ENCODE measurements at regions not wholly inside any gene's neighbourhood (a gene's known extent, or its start where the extent isn't known, plus 50 kb on each side); places are given as distances from the start of the nearest gene placed in this dataset.

DNA sequence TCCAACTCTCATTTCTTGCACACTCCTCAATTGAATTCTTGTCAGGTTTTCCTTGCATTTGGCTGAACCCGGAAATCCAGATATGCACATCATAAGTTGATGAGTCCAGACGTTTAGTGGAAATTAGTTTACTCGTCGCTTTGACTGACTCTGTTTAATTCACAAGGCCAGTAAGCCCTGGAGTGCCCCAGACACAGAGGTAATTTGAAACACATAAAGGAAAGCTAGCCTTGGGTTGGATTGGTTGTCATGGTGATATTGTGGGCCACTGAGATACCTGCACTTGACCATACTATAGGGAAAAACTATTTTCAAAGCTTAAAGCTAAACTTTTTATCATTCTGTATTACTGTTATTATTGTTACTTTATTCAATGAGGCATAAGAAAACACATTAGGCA, 178.3 kb upstream of the CA10 start:
- TF ChIP-seq POLR2A (IDR thresholded peaks at IDR 0.05), result no peak
- TF ChIP-seq, protein P1, sequence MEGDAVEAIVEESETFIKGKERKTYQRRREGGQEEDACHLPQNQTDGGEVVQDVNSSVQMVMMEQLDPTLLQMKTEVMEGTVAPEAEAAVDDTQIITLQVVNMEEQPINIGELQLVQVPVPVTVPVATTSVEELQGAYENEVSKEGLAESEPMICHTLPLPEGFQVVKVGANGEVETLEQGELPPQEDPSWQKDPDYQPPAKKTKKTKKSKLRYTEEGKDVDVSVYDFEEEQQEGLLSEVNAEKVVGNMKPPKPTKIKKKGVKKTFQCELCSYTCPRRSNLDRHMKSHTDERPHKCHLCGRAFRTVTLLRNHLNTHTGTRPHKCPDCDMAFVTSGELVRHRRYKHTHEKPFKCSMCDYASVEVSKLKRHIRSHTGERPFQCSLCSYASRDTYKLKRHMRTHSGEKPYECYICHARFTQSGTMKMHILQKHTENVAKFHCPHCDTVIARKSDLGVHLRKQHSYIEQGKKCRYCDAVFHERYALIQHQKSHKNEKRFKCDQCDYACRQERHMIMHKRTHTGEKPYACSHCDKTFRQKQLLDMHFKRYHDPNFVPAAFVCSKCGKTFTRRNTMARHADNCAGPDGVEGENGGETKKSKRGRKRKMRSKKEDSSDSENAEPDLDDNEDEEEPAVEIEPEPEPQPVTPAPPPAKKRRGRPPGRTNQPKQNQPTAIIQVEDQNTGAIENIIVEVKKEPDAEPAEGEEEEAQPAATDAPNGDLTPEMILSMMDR (IDR thresholded peaks at IDR 0.05), result no peak
